Renal cortical epithelial cell (primary cell): ENCODE measurements at regions not wholly inside any gene's neighbourhood (a gene's known extent, or its start where the extent isn't known, plus 50 kb on each side); places are given as distances from the start of the nearest gene placed in this dataset.
A peak's percentile ranks its signal among the peaks of the same experiment; 100 is the strongest.
"Not testable (repeated sequence)": the region's sequence is repeated elsewhere in the genome, so short reads cannot be mapped to it uniquely, and the experiment has no call there.

ENCODE experiments used
- DNase-seq: peaks from one replicate; pipeline ENCODE4 v3.0.0-alpha.2; 2011; ENCODE audit warnings: low read depth

DNA sequence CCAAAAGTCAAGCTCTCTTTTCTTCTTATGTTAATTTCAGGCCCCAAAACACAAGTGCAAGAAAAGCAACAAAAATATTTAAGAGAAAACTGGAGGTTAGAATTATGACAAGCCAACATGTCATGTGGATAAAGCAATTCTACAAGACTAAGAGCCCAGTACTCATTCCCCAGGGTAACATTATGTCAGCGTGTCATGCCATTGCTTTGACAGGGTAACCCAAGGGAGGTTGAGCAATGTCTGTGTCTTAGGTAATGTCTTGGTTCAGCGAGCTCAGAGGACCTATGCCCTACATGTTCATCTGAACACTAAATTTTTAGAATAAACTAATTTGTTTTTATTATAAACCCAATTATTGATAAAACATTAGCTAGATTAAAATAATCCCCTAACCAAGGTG is 173.2 kb upstream of the ZNF804A start:
- peak; percentile 62 for DNase-seq

DNA sequence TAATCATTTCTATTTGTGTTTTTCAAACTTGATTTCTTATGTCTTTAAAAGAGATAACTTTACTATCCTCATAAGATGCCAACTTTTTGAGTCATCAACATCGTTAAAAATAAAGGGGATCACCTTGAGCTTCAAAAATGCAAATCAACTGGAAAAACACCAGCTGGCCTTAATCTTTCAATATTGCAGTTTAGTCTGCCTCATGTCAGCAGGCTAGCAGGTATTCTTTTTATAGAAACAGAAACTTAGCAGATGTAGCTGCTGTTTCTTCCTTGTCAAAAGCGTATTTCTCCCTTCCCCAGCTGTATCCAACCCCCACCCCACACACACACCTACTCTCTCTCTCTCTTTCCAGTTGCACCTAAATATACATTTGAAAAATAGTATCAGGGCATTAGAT is 154.1 kb upstream of the ZNF804A start:
- DNase-seq: no peak

DNA sequence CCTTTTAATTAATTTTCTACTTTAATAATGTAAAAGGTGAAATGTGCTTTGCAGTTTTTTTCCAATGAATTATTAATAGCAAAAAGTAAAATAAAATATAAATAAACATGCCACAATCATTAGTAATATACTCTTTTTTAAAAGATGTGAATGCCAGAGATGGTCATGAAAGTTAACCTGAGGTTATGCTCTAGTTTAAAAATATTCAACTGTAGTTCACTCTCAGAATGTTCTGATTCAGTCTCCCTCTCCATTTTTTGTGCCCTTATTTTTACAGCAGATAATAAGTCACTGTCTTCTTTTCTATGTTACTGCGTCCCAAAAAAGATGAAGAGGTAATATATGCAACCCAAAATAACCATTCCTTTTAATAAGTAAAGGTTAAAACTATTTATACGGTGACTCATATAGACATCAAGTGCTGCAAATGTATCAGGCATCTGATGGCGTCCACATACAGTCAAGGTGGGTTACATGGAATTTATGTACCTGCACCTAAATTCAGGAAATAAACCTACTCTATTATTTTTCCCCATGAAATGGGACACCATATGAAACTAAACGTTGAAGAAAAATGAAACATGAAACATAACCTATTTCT is 153.6 kb upstream of the ZNF804A start:
- no peak for DNase-seq

DNA sequence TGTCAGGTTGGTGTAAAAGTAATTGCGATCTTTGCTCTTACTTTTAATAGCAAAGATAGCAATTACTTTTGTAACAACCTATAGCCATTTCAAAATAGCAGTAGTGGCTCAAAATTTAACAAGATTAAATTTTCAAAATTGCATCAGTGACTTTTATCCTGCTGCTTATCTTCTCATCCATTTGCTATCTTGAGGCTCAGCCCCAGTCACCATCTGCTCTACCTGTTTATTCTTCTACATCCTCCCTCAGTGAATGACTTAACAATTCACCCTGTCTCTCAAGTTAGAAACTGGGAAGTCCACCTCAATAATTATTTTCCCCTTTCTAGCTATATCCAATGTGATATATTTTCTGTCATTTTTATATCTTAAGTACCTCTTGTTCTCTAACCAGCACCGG is 148.6 kb upstream of the ZNF804A start:
- no peak for DNase-seq

DNA sequence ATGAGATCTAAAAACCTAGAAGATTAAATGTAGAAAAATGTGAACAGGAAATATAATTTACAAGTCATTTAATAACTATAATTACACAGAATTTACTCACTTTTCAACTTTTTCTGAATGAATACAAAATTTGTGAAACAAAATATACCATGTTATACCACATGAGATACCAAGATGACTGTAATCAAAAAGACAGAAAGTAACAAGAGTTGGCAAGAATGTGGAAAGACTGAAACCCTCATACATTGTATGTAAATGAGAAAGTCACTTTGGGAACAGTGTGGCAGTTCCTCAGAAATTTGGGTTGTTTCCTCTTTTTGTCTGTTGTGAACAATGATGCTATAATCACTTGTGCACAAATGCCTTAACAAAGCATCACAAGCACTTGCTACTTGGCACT is 145.4 kb upstream of the ZNF804A start:
- DNase-seq: no peak

DNA sequence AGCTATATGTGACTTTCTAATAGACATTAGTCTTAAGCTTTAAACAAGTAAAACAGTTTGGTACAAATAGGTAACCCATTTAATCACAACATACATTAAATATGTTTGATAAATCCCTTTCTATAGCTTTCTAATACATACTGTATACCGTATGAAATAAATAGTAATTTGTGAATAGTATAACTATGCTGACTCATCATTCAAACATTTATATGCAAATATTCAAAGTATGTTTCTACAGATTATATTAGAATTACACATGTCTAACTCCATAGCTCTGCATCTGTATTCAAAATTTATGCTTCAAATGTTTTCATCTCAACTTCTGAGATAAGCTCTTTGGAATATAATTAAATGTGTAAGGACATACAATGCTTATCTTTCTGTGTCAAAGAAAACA is 142.7 kb upstream of the ZNF804A start:
- DNase-seq: no peak

DNA sequence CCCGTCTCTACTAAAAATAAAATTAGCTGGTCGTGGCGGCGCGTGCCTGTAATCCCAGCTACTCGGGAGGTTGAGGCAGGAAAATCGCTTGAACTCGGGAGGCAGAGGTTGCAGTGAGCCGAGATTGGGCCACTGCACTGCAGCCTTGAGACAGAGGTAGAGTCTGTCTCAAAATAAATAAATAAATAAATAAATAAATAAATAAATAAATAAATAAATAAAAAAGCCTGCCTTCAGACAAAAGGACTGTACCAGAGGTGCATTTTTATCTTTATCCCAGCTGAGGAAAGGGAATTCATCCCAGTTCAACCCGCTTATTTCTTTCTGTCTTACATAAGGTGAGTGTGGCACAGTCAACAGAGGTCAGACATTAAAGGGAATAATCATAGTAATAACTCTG is 141.6 kb upstream of the ZNF804A start:
- DNase-seq: not testable (repeated sequence)

DNA sequence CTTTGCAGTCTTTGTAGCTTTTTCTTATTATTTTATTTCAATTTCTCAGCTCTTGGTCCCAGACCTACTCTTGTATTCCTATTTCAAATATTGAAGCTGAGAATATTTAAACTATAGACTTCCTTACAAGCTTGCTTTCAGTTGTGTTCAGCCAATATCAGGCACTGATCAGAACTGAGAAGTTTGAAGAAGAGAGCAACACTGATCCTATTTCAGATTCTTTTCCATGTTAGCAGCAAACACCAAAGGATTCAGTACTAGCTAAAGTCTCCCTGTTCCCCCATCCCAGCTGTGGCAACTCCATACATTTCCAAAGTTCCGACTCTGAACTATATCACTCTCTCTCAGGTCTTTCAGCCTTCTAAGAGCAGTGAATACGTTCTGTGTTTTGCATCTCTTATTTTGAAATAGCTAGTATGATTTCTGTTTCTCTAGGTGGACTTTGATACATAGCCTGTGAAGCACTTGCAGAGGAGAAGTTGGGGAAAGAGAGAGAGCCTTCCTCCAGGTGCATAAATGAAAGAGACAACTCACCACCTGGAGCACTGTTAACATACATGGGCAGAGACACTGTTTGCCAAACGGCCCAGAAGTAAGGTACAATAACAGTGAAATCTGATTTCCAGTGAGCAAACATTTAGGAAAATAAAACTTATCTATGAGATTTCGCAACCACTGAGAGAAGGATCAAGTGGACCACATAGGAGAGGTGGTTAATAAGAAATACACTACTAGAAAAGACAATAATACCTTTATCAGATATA is 135.0 kb upstream of the ZNF804A start:
- DNase-seq: peak; percentile 19

DNA sequence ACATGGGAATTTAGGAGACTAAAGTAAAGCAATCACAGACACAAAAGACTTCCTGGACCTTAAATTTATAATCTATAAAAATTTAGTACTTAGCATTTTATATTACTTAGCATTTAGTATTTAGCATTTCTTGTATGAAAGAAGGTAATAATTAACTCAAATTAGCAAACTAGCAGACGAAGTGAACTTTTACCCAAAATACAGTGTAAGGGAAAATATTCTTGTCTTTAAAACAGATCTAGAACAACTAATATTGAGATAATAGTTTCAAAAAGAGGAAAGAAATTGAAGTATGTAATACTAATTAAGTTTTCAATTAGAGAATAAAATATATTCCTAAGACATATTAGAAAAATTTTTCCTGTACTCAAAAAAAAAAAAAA is 134.5 kb upstream of the ZNF804A start:
- DNase-seq: peak; percentile 5

DNA sequence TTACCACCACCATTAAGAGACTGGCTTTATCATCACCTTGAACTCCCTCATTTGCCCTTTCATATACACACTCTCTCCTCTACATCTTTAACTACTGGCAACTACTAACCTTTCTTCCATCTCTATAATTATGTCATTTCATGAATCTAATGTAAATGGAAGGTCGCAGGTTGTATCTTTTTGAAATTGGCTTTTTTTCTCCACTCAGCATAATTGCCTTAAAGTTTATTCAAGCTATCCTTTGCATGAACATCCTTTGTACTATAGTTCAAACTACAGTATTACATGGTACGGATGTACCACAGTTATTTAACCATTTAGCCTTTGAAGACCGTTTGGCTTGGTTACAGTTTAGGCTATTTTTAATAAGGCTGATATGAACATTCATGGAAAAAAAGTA is 129.5 kb upstream of the ZNF804A start:
- DNase-seq: no peak

DNA sequence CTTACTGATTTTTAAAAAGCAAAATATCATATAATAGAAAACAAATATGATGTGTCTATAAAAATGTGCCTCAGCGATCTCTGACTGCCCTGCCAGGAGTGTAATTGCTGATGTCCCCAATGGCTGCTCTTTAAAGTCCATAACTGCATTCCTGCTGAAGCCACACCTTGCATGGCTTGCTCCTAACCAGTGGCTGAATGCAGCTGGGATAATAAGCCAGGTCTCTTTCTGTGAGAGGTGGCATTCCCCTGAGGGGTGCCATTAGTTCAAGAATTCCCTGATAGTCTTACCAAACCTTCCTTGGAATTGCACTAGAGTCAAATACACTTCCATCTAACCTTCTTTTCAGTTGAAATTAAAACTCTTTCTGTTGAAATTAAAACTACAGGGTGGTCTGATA is 125.8 kb upstream of the ZNF804A start:
- DNase-seq: no peak

DNA sequence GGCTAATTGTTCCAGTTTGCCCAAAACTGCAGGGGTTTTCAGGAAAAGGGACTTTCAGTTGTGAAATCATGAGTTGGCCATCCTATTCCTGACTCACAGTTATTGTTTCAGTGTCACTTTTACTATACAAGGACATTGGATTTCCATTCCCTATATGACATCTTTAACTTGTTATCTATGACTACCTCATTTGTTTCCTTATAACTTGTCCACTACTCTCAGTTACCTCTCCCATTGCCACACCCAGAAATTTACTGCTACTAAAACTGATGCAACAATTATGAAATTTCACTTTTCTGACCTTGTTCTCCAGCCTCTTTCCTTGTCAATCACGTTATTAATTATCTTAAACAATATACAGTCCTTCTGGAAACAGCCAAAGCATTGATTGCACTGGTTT is 116.5 kb upstream of the ZNF804A start:
- DNase-seq: no peak

DNA sequence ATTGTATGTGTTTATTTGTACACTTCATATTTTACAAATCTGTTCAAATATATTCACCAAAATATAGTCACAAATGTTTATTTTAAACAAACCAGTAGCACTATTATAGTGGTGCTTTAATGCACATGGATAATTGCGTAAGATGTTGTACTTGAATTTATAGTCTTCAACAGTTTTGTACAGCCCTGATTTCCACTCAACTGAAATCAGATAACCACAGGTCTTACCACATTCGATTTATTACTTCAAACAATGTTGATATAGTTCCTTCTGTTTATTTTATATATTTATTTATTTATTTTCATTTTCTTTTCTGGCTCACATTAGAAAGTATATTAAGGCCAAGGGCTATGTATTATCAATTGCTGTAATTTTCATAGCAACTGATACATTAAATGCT is 99.4 kb upstream of the ZNF804A start:
- no peak for DNase-seq

DNA sequence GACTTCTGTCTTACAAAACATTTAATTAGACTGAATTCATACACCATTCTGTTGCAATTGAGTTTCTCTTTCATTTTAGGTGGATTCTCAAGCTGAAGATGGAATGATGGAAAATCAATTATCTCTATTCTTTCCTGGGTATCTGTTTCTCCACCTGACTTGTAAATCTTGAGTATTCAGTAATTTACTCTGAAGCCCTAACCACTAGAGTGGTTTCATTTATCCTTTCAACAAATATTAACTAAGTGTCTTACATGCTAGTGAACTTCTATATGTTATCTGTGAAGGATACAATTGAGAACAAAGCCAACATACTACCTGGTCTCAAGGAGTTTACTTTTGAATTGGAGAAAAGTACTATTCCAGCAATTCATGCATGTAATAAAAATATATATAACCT is 94.1 kb upstream of the ZNF804A start:
- no peak for DNase-seq

DNA sequence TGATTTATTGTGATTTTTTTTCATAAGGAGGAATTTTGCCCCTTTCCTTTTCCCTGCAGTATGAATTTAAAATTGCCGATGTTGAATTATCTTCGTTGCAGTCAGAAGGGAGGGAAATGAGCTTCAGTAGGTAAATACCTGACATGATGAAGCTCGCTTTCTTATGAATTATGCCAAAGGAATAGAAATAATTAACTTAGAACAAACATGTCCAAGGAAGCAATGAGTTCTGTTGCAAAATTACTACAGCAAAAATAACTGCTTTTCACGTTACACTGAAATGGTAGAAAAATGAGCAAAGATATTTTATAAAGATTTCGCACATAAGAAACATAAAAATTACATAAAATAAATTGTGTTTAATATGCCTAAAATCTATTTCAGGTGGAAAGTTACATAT is 91.1 kb upstream of the ZNF804A start:
- no peak for DNase-seq

DNA sequence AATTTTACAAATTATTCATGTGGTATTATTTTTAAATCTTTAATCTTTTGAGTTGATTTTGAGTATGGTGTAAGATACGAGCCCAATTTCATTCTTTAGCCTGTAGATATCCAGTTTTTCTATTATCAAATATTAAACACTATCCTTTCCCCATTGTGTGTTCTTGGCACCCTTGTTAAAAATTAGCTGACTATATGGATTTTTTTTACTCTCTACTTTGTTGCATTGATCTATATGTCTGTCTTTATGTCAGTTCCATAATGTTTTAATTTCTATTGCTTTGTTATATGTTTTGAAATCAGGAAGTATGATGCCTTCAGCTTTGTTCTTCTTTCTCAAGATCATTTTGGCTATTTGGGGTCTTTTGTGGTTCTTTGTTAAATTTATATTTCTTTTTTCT is 80.9 kb upstream of the ZNF804A start:
- DNase-seq: no peak

DNA sequence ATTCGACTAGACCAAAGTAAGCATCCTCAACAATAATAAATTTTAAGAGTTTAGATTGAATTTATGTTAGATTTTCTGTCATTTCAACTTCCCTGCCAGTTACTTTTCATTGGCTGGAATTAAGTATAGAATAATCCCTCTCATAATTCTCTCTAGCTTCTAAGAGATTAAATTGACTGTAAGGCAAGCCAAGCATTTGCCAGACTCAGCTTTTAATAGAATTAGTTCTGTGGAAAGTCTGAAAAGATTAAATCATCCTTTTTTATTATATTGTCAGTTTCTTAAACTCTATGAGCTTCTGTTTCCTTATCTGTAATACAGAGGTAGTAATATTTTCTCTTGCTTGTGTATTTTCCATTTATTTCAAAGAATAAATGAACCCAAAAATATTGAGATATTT is 77.9 kb upstream of the ZNF804A start:
- no peak for DNase-seq

DNA sequence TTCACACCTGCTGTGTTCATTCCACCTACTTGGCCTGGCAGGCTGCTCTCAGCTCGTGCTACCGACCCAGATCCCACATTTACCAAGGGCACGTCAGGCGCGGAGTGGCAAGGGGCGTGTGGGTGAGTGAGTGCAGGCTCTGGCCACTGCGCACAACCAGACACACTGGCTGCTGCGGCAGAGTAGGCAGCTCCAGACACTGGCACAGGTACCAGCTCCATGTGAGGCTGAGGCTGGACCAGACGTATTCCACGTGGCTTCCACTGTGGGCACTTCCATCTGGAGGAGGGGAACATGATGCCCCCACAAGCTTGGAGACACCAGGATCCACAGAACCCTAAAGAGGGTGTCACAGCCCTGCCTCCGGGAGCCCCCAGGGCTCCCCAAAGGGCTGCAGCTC is 74.6 kb upstream of the ZNF804A start:
- no peak for DNase-seq

DNA sequence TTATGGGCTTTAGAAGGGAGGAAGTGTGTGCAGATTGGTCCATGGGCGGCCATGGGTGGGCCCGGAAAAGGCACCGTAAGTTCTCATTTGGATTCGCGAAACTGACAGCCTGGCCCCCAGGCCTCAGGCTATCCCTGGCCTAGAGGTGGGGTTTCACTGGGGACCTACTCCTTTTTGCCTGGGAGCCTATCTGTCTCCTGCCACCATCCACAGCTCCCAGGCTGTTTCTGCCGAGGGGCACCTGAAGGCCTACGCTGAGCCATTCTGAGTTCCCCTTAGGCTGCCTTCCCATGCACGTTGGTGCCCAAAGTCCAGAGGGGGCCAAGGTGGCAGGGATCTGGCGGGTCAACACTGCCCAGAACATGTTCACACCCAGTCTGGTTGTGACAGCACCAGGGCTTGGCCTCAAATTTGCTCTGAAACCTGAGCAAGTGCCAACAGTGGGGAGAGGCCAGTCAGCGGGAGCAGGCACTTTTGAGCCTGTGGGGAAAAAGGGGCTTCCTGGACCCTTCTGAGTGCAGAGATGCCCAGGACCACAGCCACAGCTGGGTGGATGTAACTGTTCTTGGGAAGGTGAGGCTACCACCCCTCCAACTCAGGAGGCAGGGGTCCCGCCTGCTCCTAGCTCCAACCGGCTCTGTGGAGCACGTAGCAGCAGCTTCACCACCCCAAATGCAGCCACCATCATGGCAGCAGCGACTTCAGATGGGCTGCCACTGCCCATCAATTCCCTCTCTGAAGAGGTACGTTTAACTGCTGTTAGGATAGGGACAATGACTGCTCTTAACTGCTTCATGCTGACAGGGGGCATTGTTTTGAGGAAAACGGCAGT is 73.6 kb upstream of the ZNF804A start:
- no peak for DNase-seq

DNA sequence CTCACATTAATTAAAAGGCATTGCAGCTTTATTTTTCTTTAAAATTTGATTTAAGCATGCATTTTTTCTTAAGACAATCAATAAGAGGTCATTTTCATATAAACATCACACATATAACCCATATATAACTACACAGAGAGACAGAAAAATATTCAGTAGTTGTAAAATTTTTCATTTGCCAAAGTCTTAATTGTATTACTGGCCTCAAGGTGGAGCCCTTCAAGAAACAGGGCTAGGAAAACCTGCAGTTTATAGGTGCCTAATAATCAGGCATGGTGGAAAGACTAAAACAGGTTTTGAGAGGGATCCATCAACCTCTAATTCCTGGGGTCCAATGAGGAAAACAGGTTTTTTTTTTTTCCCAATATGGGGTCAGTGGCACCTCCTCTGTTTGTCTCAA is 71.3 kb upstream of the ZNF804A start:
- no peak for DNase-seq

DNA sequence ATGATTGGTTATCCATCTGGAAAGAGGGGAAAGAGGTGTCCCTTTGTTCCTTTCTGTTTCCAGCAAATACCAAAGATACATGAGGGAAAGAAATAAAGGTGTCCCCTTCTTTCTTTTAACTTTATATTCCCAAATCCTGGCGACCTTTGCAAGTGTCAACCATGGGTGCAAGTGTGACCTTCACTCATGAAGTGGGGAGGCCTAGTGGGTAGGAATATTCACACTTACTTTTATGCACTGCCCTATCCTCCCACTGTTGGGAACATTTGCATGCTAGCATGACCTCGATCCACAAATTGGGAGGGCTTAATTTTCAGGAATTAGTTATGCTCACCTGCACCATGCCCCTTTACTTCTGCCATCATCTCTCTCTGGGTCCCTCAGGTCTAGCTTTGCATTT is 70.2 kb upstream of the ZNF804A start:
- DNase-seq: no peak

DNA sequence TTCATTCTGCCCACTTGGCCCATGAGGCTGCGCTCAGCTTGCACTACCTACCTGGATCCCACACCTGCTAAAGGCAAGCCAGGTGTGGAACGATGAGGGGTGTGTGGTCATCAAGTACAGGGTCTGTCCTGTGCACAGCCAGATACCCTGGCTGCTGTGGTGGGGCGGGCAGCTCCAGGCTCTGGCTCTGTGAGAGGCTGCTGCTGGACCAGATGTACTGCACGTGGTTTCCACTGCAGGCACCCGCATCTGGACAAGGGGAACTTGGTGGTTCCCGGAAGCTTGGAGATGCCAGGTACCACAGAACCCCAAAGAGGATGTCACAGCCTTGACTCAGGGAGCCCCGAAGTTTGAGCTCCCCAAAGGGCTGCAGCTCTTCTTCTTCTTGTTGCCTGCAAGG is 68.1 kb upstream of the ZNF804A start:
- no peak for DNase-seq

DNA sequence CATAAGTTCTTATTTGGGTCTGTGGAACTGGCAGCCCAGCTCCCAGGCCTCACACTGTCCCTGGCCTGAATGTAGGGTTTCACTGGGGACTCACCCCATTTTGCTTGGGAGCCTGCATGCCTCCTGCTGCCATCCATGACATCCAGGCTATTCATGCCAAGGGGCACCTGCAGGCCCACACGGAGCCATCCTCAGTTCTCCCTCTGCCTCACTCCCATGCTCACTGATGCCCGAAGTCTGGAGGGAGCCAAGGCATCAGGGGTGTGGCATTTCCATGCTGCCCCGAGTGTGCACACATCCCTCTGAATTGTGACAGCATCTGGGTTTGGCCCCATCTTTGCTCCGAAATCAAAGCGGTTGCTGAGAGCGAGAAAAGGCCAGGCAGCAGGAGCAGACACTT is 67.4 kb upstream of the ZNF804A start:
- no peak for DNase-seq
